ENCODE measurements at regions not wholly inside any gene's neighbourhood (a gene's known extent, or its start where the extent isn't known, plus 50 kb on each side); places are given as distances from the start of the nearest gene placed in this dataset.

DNA sequence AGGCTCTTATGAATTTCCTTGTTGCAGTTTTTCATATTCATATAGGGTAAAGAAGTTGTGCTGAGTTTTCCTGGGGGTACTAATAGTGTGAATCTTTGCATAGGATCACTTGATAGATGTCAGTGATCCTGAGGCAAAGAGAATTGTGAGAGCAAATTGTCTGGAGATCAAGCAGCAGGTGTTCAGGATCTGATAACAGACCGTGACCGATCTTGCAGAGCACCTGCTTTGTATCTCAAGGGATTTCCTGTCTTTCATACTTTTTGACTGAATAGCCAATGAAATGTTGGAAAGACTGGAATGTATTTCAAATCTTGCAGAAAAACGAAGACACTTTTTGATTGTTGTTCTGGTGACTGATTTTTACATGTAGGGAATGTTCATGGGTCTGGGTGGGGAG lies 914.5 kb downstream of the STIM2 start:
- TF ChIP-seq CTCF (IDR thresholded peaks at IDR 0.05; ENCODE audit: low read depth, low read length): no peak

DNA sequence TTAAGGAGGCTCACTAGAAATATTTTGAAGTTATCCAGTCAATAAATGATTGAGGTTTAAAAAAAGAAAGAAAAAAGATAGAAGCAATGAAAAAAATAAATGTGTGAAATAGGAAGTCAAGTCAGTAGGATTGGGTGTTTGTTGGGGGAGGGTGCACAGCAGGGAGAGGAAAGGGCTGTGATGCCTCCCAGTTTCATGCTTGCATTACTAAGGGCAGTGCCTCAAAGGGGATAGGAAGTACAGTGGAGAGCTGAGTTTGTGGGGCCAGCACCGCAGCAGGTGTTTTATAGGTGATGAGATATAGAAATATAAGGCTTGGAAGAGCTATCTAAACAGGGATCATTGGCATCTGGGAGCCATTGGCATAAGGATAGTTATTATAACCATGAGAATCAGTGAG lies 919.2 kb downstream of the STIM2 start:
- no peak for TF ChIP-seq CTCF (IDR thresholded peaks at IDR 0.05; ENCODE audit: low read depth, low read length)
- H3K4me3 ChIP-seq (ENCODE audit: low read depth, low read length): no peak overlapping the region

More for the DNA sequence above, 914.5 kb downstream of the STIM2 start:
- no peak overlapping the region for H3K4me3 ChIP-seq (ENCODE audit: low read depth, low read length)

DNA sequence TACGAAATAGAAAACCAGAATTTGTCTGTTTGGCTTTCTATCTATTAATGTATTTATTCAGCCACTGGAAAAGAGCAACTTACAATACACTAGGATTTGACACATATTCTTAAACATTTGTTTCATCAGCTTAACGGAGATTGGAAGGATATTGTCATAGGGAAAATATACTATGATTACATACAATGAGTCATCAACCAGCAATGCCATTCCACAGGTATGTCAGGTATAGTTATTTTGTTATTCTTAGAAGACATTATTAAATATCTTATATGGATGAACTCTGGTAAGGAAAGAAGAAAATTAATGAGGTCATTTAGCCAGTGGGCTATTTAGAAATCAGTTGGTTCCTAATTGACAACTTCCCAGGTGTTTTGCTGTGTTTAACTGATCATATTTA lies 926.6 kb downstream of the STIM2 start:
- H3K4me3 ChIP-seq (ENCODE audit: low read depth, low read length): no peak overlapping the region
- TF ChIP-seq CTCF (IDR thresholded peaks at IDR 0.05; ENCODE audit: low read depth, low read length): no peak

- no peak for TF ChIP-seq CTCF (IDR thresholded peaks at IDR 0.05; ENCODE audit: low read depth, low read length)
- no peak overlapping the region for H3K4me3 ChIP-seq (ENCODE audit: low read depth, low read length)
These were observed 929.1 kb downstream of the STIM2 start for GRCh38 chr4:27789773-27790172.

GRCh38 chr4:27790911-27791310 lies 930.3 kb downstream of the STIM2 start:
- H3K4me3 ChIP-seq (ENCODE audit: low read depth, low read length): no peak overlapping the region
- no peak for TF ChIP-seq CTCF (IDR thresholded peaks at IDR 0.05; ENCODE audit: low read depth, low read length)

DNA sequence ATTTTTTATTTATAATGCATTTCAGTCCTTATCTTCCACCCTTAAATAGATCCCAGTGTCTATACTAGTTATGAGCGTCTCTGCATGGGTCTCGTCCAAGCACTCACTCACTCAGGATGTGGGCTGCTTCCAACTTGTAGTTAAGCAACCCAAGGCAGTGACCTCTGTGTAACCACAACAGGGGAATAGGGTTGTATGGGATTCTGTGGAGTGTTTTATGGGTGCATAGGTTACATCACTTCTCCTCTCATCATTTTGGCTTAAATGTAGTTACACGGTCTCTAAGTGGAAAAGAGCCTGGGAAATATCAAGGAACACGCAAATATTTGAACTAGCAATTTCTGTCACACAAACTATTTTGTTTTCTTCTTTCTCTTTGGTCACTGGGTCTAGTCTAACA lies 931.0 kb downstream of the STIM2 start:
- no peak for TF ChIP-seq CTCF (IDR thresholded peaks at IDR 0.05; ENCODE audit: low read depth, low read length)
- no peak overlapping the region for H3K4me3 ChIP-seq (ENCODE audit: low read depth, low read length)

- H3K4me3 ChIP-seq (ENCODE audit: low read depth, low read length): no peak overlapping the region
- TF ChIP-seq CTCF (IDR thresholded peaks at IDR 0.05; ENCODE audit: low read depth, low read length): no peak
These were observed 946.6 kb downstream of the STIM2 start for GRCh38 chr4:27807207-27807606.

All from WI38 (cell line).